Vagina (tissue), 2 donors: ENCODE measurements at regions not wholly inside any gene's neighbourhood (a gene's known extent, or its start where the extent isn't known, plus 50 kb on each side); places are given as distances from the start of the nearest gene placed in this dataset.

ENCODE experiments used
- DNase-seq, 2 donors: peaks; one replicate each; pipeline ENCODE4 v3.0.0-alpha.2; 2017; ENCODE audit errors: extremely low spot score in 2 of 2
- H3K27ac ChIP-seq: fragments of 200-600 bp; sonication (generic); one replicate; pipeline ENCODE4 v1.5.1; 2019
- H3K27me3 ChIP-seq: fragments of 200-600 bp; sonication (generic); one replicate; pipeline ENCODE4 v1.5.1; 2019
- H3K36me3 ChIP-seq, 2 donors: fragments of 200-600 bp; sonication (generic); one replicate each; pipeline ENCODE4 v1.5.1; 2017 to 2019
- H3K4me1 ChIP-seq: fragments of 200-600 bp; sonication (generic); one replicate; pipeline ENCODE4 v1.5.1; 2019
- H3K4me3 ChIP-seq, 2 donors: fragments of 200-600 bp; sonication (generic); 1 replicate in 1 of 2; 2 replicates in 1 of 2; pipeline ENCODE4 v1.5.1; 2016 to 2019
- H3K9me3 ChIP-seq: fragments of 200-600 bp; sonication (generic); one replicate; pipeline ENCODE4 v1.5.1; 2019
- CTCF ChIP-seq, 3 experiments: fragments of 450-650 bp in 2 of 3; fragments of 200-600 bp in 1 of 3; sonication (generic) in 1 of 3; IDR thresholded peaks; one replicate each; pipeline ENCODE4 v1.5.1; 2017 to 2019; ENCODE audit warnings: antibody characterized with exemption in 3 of 3, mild to moderate bottlenecking in 2 of 3, moderate library complexity in 2 of 3
- POLR2A ChIP-seq, 2 donors: fragments of 450-650 bp; IDR thresholded peaks; one replicate each; pipeline ENCODE4 v1.6.1; 2017; ENCODE audit warnings: antibody characterized with exemption in 2 of 2, mild to moderate bottlenecking in 2 of 2, moderate library complexity in 2 of 2
- POLR2AphosphoS5 ChIP-seq, 2 donors: sonication (generic); formaldehyde crosslinking; IDR thresholded peaks; one replicate each; pipeline ENCODE4 v1.9.0; 2017; ENCODE audit warnings: antibody characterized with exemption in 2 of 2, mild to moderate bottlenecking in 2 of 2, low read depth in 1 of 2; ENCODE audit not compliant: insufficient read depth in 1 of 2
- intact Hi-C: fragments of 100-400 bp; cut with DNase I; formaldehyde crosslinking; loops from one replicate; pipeline ENCODE4 v1.15.1; 2023

- H3K27me3 ChIP-seq = no peaks in the 10 kb centered on the region
- H3K9me3 ChIP-seq = no peaks in the 10 kb centered on the region
- H3K27ac ChIP-seq = no peak overlapping the region
- no peak overlapping the region for H3K4me3 ChIP-seq
- no peak for DNase-seq
- H3K4me1 ChIP-seq = peaks cover 9% of the 10 kb centered on the region
- TF ChIP-seq POLR2AphosphoS5 (IDR thresholded peaks at IDR 0.05; ENCODE audit: insufficient read depth in 1 of 2, low read depth in 1 of 2) = no peak
- TF ChIP-seq CTCF (IDR thresholded peaks at IDR 0.05) = no peak
- no peak for TF ChIP-seq POLR2A (IDR thresholded peaks at IDR 0.05)
- intact Hi-C loops = no loop called here
- H3K36me3 ChIP-seq = no peaks in the 10 kb centered on the region
Measured at GRCh38 chr3:177318559-177318958, 121.3 kb upstream of the TBL1XR1 start.

DNA sequence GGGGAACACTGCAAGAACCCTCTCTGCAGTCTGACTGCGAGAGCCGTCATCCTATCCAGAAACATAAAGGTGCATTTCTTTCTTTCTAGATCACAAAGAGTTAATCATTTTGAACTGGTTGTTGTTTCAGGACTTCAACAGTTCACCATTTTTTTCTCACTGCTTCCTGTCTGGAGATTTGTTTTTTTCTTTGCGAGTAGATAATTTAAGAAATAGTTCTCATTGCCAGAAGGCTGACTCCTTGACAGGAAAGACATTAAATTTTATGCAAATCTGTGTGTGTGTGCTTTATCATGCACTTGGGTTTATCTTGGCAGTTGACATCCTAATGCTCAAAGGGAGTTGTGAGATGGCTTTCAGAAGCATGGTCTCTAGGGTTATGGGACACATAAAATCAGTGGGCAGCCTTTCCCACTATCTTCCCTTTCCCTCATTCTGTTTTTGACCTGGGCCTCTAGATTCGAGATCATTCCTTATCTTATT is 123.5 kb upstream of the TBL1XR1 start:
- TF ChIP-seq CTCF (IDR thresholded peaks at IDR 0.05) (no peak), POLR2A (IDR thresholded peaks at IDR 0.05) (no peak), POLR2AphosphoS5 (IDR thresholded peaks at IDR 0.05; ENCODE audit: insufficient read depth in 1 of 2, low read depth in 1 of 2) (no peak)
- no peak overlapping the region for H3K27ac ChIP-seq
- no peaks in the 10 kb centered on the region for H3K27me3 ChIP-seq
- H3K4me1 ChIP-seq = peaks cover 9% of the 10 kb centered on the region
- no peak overlapping the region for H3K4me3 ChIP-seq
- H3K36me3 ChIP-seq = no peaks in the 10 kb centered on the region
- H3K9me3 ChIP-seq = no peaks in the 10 kb centered on the region
- no peak for DNase-seq
- intact Hi-C loops = no loop called here

DNA sequence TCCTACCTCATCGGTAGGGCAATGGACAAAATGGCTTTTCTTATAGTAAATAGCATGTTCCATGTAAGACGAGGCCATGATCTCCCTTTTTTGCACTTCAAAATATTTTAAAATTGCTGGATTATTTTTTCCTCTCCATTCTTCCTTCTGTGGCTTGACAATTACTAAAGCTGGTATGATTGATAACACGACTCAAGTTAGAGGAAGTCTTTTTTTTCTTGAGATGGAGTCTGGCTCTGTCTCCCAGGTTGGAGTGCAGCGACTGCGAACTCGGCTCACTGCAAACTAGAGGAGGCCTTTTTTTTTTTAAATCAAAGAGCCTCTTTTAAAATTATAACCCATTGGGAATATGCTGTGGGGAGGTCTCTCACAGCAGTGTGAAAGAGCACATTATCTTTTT is 124.5 kb upstream of the TBL1XR1 start:
- intact Hi-C loops = no loop called here
- no peaks in the 10 kb centered on the region for H3K27me3 ChIP-seq
- TF ChIP-seq POLR2AphosphoS5 (IDR thresholded peaks at IDR 0.05; ENCODE audit: insufficient read depth in 1 of 2, low read depth in 1 of 2) = no peak
- TF ChIP-seq POLR2A (IDR thresholded peaks at IDR 0.05) = no peak
- TF ChIP-seq CTCF (IDR thresholded peaks at IDR 0.05) = no peak

DNA sequence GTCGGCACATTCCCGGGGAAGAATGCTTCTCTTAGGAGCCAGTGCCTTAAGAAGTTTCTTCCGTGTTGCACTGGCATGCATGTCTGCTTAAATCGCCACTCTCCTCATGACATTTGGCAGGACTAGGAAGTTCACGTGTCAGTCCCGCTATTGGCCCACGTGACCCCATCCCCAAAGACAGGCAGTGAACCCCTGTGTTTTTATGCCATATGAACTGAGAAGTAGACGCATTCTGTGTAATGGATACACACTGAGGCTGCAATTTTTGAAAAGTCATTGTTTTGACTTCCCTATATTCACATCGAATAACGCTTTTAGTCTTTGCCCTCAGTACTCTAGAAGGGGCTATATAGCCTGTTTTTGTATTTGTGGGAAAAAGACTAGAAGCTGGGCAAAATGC is 125.6 kb upstream of the TBL1XR1 start:
- H3K27ac ChIP-seq = no peak overlapping the region
- no peak overlapping the region for H3K4me3 ChIP-seq
- no peak for DNase-seq
- intact Hi-C loops = no loop called here
- H3K4me1 ChIP-seq = peaks cover 9% of the 10 kb centered on the region
- no peaks in the 10 kb centered on the region for H3K27me3 ChIP-seq
- no peaks in the 10 kb centered on the region for H3K9me3 ChIP-seq
- H3K36me3 ChIP-seq = no peaks in the 10 kb centered on the region
- TF ChIP-seq POLR2A (IDR thresholded peaks at IDR 0.05) = no peak
- TF ChIP-seq POLR2AphosphoS5 (IDR thresholded peaks at IDR 0.05; ENCODE audit: insufficient read depth in 1 of 2, low read depth in 1 of 2) = no peak
- TF ChIP-seq CTCF (IDR thresholded peaks at IDR 0.05) = no peak

More for the DNA sequence above, 124.5 kb upstream of the TBL1XR1 start:
- Histone ChIP-seq H3K9me3 (no peaks in the 10 kb centered on the region), H3K27ac (no peak overlapping the region), H3K4me1 (peaks cover 9% of the 10 kb centered on the region), H3K36me3 (no peaks in the 10 kb centered on the region), H3K4me3 (no peak overlapping the region)
- no peak for DNase-seq

- intact Hi-C loops = no loop called here
- Histone ChIP-seq H3K27ac (no peak overlapping the region), H3K36me3 (no peaks in the 10 kb centered on the region), H3K27me3 (no peaks in the 10 kb centered on the region), H3K4me3 (no peak overlapping the region), H3K4me1 (no peaks in the 10 kb centered on the region), H3K9me3 (no peaks in the 10 kb centered on the region)
- no peak for DNase-seq
- TF ChIP-seq POLR2A (IDR thresholded peaks at IDR 0.05) = no peak
- TF ChIP-seq POLR2AphosphoS5 (IDR thresholded peaks at IDR 0.05; ENCODE audit: insufficient read depth in 1 of 2, low read depth in 1 of 2) = no peak
- no peak for TF ChIP-seq CTCF (IDR thresholded peaks at IDR 0.05)
Measured at GRCh38 chr3:177329854-177330253, 132.6 kb upstream of the TBL1XR1 start.
